ENCODE measurements at regions not wholly inside any gene's neighbourhood (a gene's known extent, or its start where the extent isn't known, plus 50 kb on each side); places are given as distances from the start of the nearest gene placed in this dataset.

DNA sequence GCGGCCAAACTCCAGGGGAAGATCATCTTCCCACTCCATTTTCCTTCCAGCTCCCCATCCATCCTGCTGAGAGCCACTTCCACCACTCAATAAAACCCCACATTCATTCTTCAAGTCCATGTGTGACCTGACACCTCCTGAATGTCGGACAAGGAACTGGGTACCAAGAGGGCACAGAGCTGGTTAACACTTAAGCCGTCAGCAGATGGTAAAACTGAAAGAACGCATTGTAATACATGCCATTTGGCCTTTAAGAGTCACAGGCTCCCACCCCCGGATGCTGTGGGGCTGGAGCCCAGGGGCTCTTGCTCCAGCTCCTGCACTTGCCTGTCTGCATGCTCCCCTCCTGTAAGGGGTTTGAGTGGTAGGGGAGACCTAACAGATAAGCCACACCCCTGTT is 753.9 kb downstream of the COL12A1 start:
- TF ChIP-seq, protein P1, sequence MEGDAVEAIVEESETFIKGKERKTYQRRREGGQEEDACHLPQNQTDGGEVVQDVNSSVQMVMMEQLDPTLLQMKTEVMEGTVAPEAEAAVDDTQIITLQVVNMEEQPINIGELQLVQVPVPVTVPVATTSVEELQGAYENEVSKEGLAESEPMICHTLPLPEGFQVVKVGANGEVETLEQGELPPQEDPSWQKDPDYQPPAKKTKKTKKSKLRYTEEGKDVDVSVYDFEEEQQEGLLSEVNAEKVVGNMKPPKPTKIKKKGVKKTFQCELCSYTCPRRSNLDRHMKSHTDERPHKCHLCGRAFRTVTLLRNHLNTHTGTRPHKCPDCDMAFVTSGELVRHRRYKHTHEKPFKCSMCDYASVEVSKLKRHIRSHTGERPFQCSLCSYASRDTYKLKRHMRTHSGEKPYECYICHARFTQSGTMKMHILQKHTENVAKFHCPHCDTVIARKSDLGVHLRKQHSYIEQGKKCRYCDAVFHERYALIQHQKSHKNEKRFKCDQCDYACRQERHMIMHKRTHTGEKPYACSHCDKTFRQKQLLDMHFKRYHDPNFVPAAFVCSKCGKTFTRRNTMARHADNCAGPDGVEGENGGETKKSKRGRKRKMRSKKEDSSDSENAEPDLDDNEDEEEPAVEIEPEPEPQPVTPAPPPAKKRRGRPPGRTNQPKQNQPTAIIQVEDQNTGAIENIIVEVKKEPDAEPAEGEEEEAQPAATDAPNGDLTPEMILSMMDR (IDR thresholded peaks at IDR 0.05; ENCODE audit: low read length) = no peak
- TF ChIP-seq EZH2 (IDR thresholded peaks at IDR 0.05; ENCODE audit: borderline replicate concordance, low read length) = no peak
